ENCODE measurements at regions not wholly inside any gene's neighbourhood (a gene's known extent, or its start where the extent isn't known, plus 50 kb on each side); places are given as distances from the start of the nearest gene placed in this dataset.

GRCh38 chr1:23614032-23614660 lies 54.8 kb upstream of the ID3 start:
- DNase-seq = no peak

- peak; percentile 49 for DNase-seq
Observed at GRCh38 chr1:23613191-23614031, 54.1 kb upstream of the ID3 start.

GRCh38 chr1:23611601-23612327 lies 52.5 kb upstream of the ID3 start:
- peak; percentile 33 for DNase-seq

- no peak for DNase-seq
Observed at GRCh38 chr1:23610677-23611076, 51.4 kb upstream of the ID3 start.

GRCh38 chr1:23609971-23610370 lies 50.7 kb upstream of the ID3 start:
- no peak for DNase-seq

Measured in activated effector memory CD4-positive, alpha-beta T cell treated with Interleukin-2 at 50 U/mL for 16 hours (primary cell).